SK-N-SH (cell line): ENCODE measurements at regions not wholly inside any gene's neighbourhood (a gene's known extent, or its start where the extent isn't known, plus 50 kb on each side); places are given as distances from the start of the nearest gene placed in this dataset.

ENCODE experiments used
- CTCF ChIP-seq: fragments of 200-600 bp; sonication (generic); IDR thresholded peaks from 2 replicates; pipeline ENCODE4 v1.6.1; 2017; ENCODE audit warnings: antibody characterized with exemption, mild to moderate bottlenecking, moderate library complexity
- EP300 ChIP-seq, 2 experiments: IDR thresholded peaks; 2 replicates each; pipeline versions ENCODE4 v1.4.0 to v1.6.1; 2012; ENCODE audit warnings: borderline replicate concordance in 1 of 2, low read depth in 1 of 2, low read length in 1 of 2
- IRF3 ChIP-seq: fragments of 150-350 bp; IDR thresholded peaks from 2 replicates; pipeline ENCODE4 v1.6.1; 2016; ENCODE audit warnings: mild to moderate bottlenecking, low read depth, low read length
- POLR2AphosphoS5 ChIP-seq: IDR thresholded peaks from 2 replicates; pipeline ENCODE4 v1.6.1; 2012; ENCODE audit warnings: low read depth, low read length
- RAD21 ChIP-seq: IDR thresholded peaks from 2 replicates; pipeline ENCODE4 v1.6.1; 2012; ENCODE audit warnings: mild to moderate bottlenecking, low read length
- RCOR1 ChIP-seq: fragments of 150-350 bp; IDR thresholded peaks from 2 replicates; pipeline ENCODE4 v1.6.1; 2017; ENCODE audit warnings: antibody characterized with exemption, low read length
- REST ChIP-seq: IDR thresholded peaks from 2 replicates; pipeline ENCODE4 v1.6.1; 2012; ENCODE audit warnings: mild to moderate bottlenecking, low read depth, low read length, moderate library complexity
- SIN3A ChIP-seq: IDR thresholded peaks from 2 replicates; pipeline ENCODE4 v1.6.1; 2012; ENCODE audit warnings: low read depth, mild to moderate bottlenecking, low read length, moderate library complexity, borderline replicate concordance
- TAF1 ChIP-seq: IDR thresholded peaks from 2 replicates; pipeline ENCODE4 v1.6.1; 2012; ENCODE audit warnings: low read depth, mild to moderate bottlenecking, low read length, moderate library complexity, borderline replicate concordance
- TCF12 ChIP-seq: IDR thresholded peaks from 2 replicates; pipeline ENCODE4 v1.4.0; 2012

GRCh38 chr1:197995408-197996258 is 78.5 kb downstream of the LHX9 start:
- TF ChIP-seq CTCF (no peak), REST (no peak), IRF3 (no peak), POLR2AphosphoS5 (no peak), EP300 (IDR thresholded peaks at IDR 0.05; ENCODE audit: borderline replicate concordance in 1 of 2, low read depth in 1 of 2, low read length in 1 of 2) (no peak), SIN3A (no peak), TCF12 (no peak), RCOR1 (no peak), RAD21 (no peak), TAF1 (no peak)
